ENCODE measurements at regions not wholly inside any gene's neighbourhood (a gene's known extent, or its start where the extent isn't known, plus 50 kb on each side); places are given as distances from the start of the nearest gene placed in this dataset.

DNA sequence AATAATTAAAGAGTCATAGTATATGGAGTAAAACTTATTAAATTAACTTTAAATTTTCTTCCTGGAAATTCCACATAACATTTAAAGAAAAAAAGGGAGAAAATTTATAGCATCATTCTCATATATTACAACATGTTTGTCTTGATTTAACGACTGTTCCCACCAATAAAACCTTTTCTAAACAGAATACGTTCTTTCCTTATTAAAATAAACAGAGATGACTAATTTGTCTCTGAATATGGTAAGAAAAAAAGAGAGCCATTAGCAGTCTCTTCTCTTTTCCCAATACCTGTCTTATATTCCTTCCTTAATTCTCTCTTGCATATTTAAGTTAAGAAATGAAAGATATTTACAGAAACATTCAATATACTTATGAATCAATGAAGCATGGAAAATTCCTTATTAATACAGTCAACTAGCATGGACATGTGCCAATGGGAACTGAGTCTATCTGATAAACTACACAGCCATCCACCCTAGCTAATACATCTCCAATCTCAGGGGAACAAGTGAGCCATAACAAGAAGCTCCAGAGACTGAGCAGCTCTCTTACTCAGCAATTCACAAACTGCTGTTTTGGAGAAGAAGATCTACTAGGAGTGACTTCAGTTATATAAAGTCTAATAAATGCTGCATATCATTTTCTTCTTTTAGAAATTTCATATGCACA lies 347.1 kb upstream of the MANEA start (continued):
- TF ChIP-seq, protein P1, sequence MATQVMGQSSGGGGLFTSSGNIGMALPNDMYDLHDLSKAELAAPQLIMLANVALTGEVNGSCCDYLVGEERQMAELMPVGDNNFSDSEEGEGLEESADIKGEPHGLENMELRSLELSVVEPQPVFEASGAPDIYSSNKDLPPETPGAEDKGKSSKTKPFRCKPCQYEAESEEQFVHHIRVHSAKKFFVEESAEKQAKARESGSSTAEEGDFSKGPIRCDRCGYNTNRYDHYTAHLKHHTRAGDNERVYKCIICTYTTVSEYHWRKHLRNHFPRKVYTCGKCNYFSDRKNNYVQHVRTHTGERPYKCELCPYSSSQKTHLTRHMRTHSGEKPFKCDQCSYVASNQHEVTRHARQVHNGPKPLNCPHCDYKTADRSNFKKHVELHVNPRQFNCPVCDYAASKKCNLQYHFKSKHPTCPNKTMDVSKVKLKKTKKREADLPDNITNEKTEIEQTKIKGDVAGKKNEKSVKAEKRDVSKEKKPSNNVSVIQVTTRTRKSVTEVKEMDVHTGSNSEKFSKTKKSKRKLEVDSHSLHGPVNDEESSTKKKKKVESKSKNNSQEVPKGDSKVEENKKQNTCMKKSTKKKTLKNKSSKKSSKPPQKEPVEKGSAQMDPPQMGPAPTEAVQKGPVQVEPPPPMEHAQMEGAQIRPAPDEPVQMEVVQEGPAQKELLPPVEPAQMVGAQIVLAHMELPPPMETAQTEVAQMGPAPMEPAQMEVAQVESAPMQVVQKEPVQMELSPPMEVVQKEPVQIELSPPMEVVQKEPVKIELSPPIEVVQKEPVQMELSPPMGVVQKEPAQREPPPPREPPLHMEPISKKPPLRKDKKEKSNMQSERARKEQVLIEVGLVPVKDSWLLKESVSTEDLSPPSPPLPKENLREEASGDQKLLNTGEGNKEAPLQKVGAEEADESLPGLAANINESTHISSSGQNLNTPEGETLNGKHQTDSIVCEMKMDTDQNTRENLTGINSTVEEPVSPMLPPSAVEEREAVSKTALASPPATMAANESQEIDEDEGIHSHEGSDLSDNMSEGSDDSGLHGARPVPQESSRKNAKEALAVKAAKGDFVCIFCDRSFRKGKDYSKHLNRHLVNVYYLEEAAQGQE (IDR thresholded peaks at IDR 0.05; ENCODE audit: low read depth, low read length) = no peak
- TF ChIP-seq TEAD4 (IDR thresholded peaks at IDR 0.05; ENCODE audit: borderline replicate concordance, insufficient read depth) (no peak), RXRA (IDR thresholded peaks at IDR 0.05; ENCODE audit: borderline replicate concordance, low read depth) (no peak), MEF2A (IDR thresholded peaks at IDR 0.05; ENCODE audit: borderline replicate concordance, low read depth) (no peak), CHD2 (IDR thresholded peaks at IDR 0.05; ENCODE audit: low read length, partially characterized antibody) (no peak), EP300 (IDR thresholded peaks at IDR 0.05; ENCODE audit: borderline replicate concordance in 1 of 2, low read depth in 1 of 2, low read length in 1 of 2) (no peak), RCOR1 (IDR thresholded peaks at IDR 0.05; ENCODE audit: low read length) (no peak)

DNA sequence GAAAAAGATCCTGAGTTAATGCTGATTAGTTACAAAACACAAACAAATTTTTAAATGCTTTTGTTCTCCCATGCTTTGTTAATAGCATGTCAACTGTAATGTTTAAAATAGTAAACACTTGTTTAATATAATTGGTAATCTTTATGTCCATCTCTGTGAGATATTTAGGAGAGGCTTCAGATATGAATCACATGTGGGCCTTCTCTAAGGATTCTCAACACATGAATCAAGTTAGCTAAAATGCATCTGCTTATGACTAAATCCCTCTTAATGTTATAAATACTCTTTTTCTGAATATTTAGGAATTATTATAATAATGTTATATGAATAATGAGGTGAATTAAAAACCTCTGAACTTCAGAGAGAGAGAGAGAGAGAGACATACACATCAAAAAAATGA lies 345.9 kb upstream of the MANEA start:
- no peaks in the 10 kb centered on the region for H4K20me1 ChIP-seq (ENCODE audit: insufficient read depth)
- H3K9ac ChIP-seq = no peak overlapping the region
- H3K4me3 ChIP-seq (ENCODE audit: low read depth in 2 of 2, low read length in 1 of 2) = no peak overlapping the region
- H3K27me3 ChIP-seq (ENCODE audit: insufficient read depth) = no peaks in the 10 kb centered on the region
- ChIA-PET POLR2A (no interaction called here), CTCF (interaction anchor here (0.9 kb wide), 1 partner anchor 49 kb away, joined by 3 read pairs; no protein-coding TSS in a partner anchor)
- no peaks in the 10 kb centered on the region for H3K9me3 ChIP-seq
- no peak overlapping the region for H3K27ac ChIP-seq (ENCODE audit: low read depth in 2 of 2, low read length in 1 of 2)
- no peak overlapping the region for H3K4me2 ChIP-seq
- TF ChIP-seq, protein P2, sequence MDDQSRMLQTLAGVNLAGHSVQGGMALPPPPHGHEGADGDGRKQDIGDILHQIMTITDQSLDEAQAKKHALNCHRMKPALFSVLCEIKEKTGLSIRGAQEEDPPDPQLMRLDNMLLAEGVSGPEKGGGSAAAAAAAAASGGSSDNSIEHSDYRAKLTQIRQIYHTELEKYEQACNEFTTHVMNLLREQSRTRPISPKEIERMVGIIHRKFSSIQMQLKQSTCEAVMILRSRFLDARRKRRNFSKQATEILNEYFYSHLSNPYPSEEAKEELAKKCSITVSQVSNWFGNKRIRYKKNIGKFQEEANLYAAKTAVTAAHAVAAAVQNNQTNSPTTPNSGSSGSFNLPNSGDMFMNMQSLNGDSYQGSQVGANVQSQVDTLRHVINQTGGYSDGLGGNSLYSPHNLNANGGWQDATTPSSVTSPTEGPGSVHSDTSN (IDR thresholded peaks at IDR 0.05) = no peak
- 0 out of 2 replicates have a peak, but pooled peaks have one; percentile 9 for TF ChIP-seq JUND (IDR thresholded peaks at IDR 0.05)
- peak; percentile 29; the same call in 1 of the 2 replicates for TF ChIP-seq TCF12 (IDR thresholded peaks at IDR 0.05)
- H3K79me2 ChIP-seq (ENCODE audit: insufficient read depth) = no peaks in the 10 kb centered on the region
- H3K9me2 ChIP-seq = no peaks in the 10 kb centered on the region
- no peak for DNase-seq
- no peaks in the 10 kb centered on the region for H3F3A ChIP-seq (replicated peaks; ENCODE audit: insufficient read depth)
- H3K36me3 ChIP-seq (replicated peaks in 1 of 2; ENCODE audit: control insufficient read depth in 1 of 2, insufficient read depth in 2 of 2, low read length in 1 of 2) = no peaks in the 10 kb centered on the region
- H2AFZ ChIP-seq (ENCODE audit: low read depth) = no peak overlapping the region
- no peaks in the 10 kb centered on the region; a peak in 2 of 4 replicates for H3K4me1 ChIP-seq (ENCODE audit: control insufficient read depth in 1 of 2, insufficient read depth in 2 of 2, low read depth in 1 of 2, low read length in 1 of 2)

DNA sequence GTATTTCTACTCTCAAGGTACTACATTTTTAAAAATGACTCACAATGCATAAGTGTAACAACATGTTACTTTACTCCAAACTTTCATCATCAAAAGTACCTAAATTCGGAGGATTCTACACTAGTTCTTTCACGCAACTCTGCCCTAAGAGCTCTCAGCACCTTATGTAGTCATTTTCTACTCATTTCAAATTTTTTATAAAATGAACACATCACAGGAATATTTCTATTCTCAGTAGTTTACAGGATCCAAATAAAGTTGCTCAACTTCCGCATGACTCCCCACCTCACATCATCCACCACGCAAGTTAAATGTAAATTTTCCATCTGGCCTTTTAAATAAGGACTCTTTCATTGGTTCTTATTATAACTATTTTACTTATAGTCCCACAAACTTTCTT lies 344.9 kb upstream of the MANEA start:
- CTCF ChIA-PET = no interaction called here
- no peak for DNase-seq
- no peak overlapping the region for H3K4me3 ChIP-seq (ENCODE audit: low read depth in 2 of 2, low read length in 1 of 2)
- TF ChIP-seq, protein P3, sequence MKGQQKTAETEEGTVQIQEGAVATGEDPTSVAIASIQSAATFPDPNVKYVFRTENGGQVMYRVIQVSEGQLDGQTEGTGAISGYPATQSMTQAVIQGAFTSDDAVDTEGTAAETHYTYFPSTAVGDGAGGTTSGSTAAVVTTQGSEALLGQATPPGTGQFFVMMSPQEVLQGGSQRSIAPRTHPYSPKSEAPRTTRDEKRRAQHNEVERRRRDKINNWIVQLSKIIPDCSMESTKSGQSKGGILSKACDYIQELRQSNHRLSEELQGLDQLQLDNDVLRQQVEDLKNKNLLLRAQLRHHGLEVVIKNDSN (IDR thresholded peaks at IDR 0.05; ENCODE audit: borderline replicate concordance, low read depth) = no peak
- no peak for TF ChIP-seq ELF1 (IDR thresholded peaks at IDR 0.05)
- TF ChIP-seq MEF2A (IDR thresholded peaks at IDR 0.05; ENCODE audit: borderline replicate concordance, low read depth) = no peak
- TF ChIP-seq FOXM1 (IDR thresholded peaks at IDR 0.05; ENCODE audit: low read depth) = no peak
- no peak for TF ChIP-seq GATA2 (CRISPR knock-in tag; IDR thresholded peaks at IDR 0.05)
- no peak for TF ChIP-seq YY1 (IDR thresholded peaks at IDR 0.05; ENCODE audit: low read depth)
- TF ChIP-seq RFX5 (IDR thresholded peaks at IDR 0.05; ENCODE audit: low read length) = no peak
- no peak for TF ChIP-seq RXRA (IDR thresholded peaks at IDR 0.05; ENCODE audit: borderline replicate concordance, low read depth)
- TF ChIP-seq RCOR1 (IDR thresholded peaks at IDR 0.05; ENCODE audit: low read length) = no peak
- TF ChIP-seq, protein P1 (IDR thresholded peaks at IDR 0.05; ENCODE audit: low read depth, low read length) = no peak
- TF ChIP-seq TEAD4 (IDR thresholded peaks at IDR 0.05; ENCODE audit: borderline replicate concordance, insufficient read depth) = no peak
- no peak for TF ChIP-seq GABPA (IDR thresholded peaks at IDR 0.05; ENCODE audit: low read depth)
- TF ChIP-seq JUND (IDR thresholded peaks at IDR 0.05) = no peak

More for the DNA sequence above, 344.9 kb upstream of the MANEA start:
- Histone ChIP-seq H3K9me3 (no peaks in the 10 kb centered on the region), H3K36me3 (replicated peaks in 1 of 2; ENCODE audit: control insufficient read depth in 1 of 2, insufficient read depth in 2 of 2, low read length in 1 of 2) (no peaks in the 10 kb centered on the region), H3K9ac (no peak overlapping the region), H3K27ac (ENCODE audit: low read depth in 2 of 2, low read length in 1 of 2) (no peak overlapping the region), H4K20me1 (ENCODE audit: insufficient read depth) (no peaks in the 10 kb centered on the region), H3K9me2 (no peaks in the 10 kb centered on the region), H2AFZ (ENCODE audit: low read depth) (no peak overlapping the region), H3K79me2 (ENCODE audit: insufficient read depth) (no peaks in the 10 kb centered on the region), H3K4me1 (ENCODE audit: control insufficient read depth in 1 of 2, insufficient read depth in 2 of 2, low read depth in 1 of 2, low read length in 1 of 2) (no peaks in the 10 kb centered on the region; a peak in 2 of 4 replicates), H3K4me2 (no peak overlapping the region), H3K27me3 (ENCODE audit: insufficient read depth) (no peaks in the 10 kb centered on the region), H3F3A (replicated peaks; ENCODE audit: insufficient read depth) (no peaks in the 10 kb centered on the region)
- WGBS (ENCODE audit: low lambda C conversion rate) = 79% methylated on average over 4 of the region's 4 CpGs
- POLR2A ChIA-PET = no interaction called here
